WERI-Rb-1 (cell line): ENCODE measurements at regions not wholly inside any gene's neighbourhood (a gene's known extent, or its start where the extent isn't known, plus 50 kb on each side); places are given as distances from the start of the nearest gene placed in this dataset.

ENCODE experiments used
- DNase-seq: peaks from one replicate; pipeline ENCODE4 v3.0.0-alpha.2; 2020
- H3K27ac ChIP-seq: fragments of 250-450 bp; sonication (Bioruptor Pico); 2 replicates; pipeline ENCODE4 v1.5.1; 2020; ENCODE audit warnings: mild to moderate bottlenecking, moderate library complexity
- H3K27me3 ChIP-seq: fragments of 250-450 bp; sonication (Bioruptor Pico); 2 replicates; pipeline ENCODE4 v1.5.1; 2021; ENCODE audit warnings: mild to moderate bottlenecking, low read depth, moderate library complexity; ENCODE audit not compliant: insufficient read depth, severe bottlenecking
- H3K36me3 ChIP-seq: fragments of 250-450 bp; sonication (Bioruptor Pico); 2 replicates; pipeline ENCODE4 v1.5.1; 2020; ENCODE audit warnings: mild to moderate bottlenecking, moderate library complexity
- H3K4me3 ChIP-seq: 2 replicates; pipeline ENCODE4 v1.5.1; 2011; ENCODE audit warnings: low read depth, mild to moderate bottlenecking, control low read depth, low read length
- H3K9me3 ChIP-seq: fragments of 250-450 bp; sonication (Bioruptor Pico); 2 replicates; pipeline ENCODE4 v1.5.1; 2021; ENCODE audit warnings: mild to moderate bottlenecking, moderate library complexity; ENCODE audit not compliant: severe bottlenecking
- CTCF ChIP-seq: IDR thresholded peaks from 2 replicates; pipeline ENCODE4 v1.5.1; 2011; ENCODE audit warnings: low read depth, mild to moderate bottlenecking, control low read depth, inconsistent platforms, low read length

GRCh38 chrX:44440006-44440405 is 96.5 kb upstream of the EFHC2 start:
- TF ChIP-seq CTCF = no peak
- H3K36me3 ChIP-seq = no peaks in the 10 kb centered on the region
- no peaks in the 10 kb centered on the region for H3K9me3 ChIP-seq
- no peak for DNase-seq
- peaks cover 4% of the 10 kb centered on the region for H3K27me3 ChIP-seq
- no peak overlapping the region for H3K27ac ChIP-seq
- no peak overlapping the region for H3K4me3 ChIP-seq

GRCh38 chrX:44439242-44439794 is 95.8 kb upstream of the EFHC2 start:
- H3K27me3 ChIP-seq = peaks cover 4% of the 10 kb centered on the region
- DNase-seq = no peak
- H3K36me3 ChIP-seq = no peaks in the 10 kb centered on the region
- no peak overlapping the region for H3K27ac ChIP-seq
- H3K9me3 ChIP-seq = no peaks in the 10 kb centered on the region
- H3K4me3 ChIP-seq = no peak overlapping the region
- TF ChIP-seq CTCF = no peak

GRCh38 chrX:44435047-44435446 is 91.6 kb upstream of the EFHC2 start:
- H3K36me3 ChIP-seq = no peaks in the 10 kb centered on the region
- H3K4me3 ChIP-seq = no peak overlapping the region
- H3K9me3 ChIP-seq = no peaks in the 10 kb centered on the region
- H3K27me3 ChIP-seq = peaks cover 4% of the 10 kb centered on the region
- no peak overlapping the region for H3K27ac ChIP-seq
- DNase-seq = no peak
- no peak for TF ChIP-seq CTCF

- DNase-seq = no peak
- TF ChIP-seq CTCF = no peak
- Histone ChIP-seq H3K27ac (no peak overlapping the region), H3K36me3 (no peaks in the 10 kb centered on the region), H3K27me3 (peaks cover 4% of the 10 kb centered on the region), H3K4me3 (no peak overlapping the region), H3K9me3 (no peaks in the 10 kb centered on the region)
These were observed 90.1 kb upstream of the EFHC2 start for GRCh38 chrX:44433556-44433955.

- DNase-seq = no peak
- no peak for TF ChIP-seq CTCF
- no peaks in the 10 kb centered on the region for H3K36me3 ChIP-seq
- H3K4me3 ChIP-seq = no peak overlapping the region
- H3K27me3 ChIP-seq = peaks cover under 1% of the 10 kb centered on the region
- no peak overlapping the region for H3K27ac ChIP-seq
- no peaks in the 10 kb centered on the region for H3K9me3 ChIP-seq
These were observed 89.2 kb upstream of the EFHC2 start for GRCh38 chrX:44432641-44433040.

- Histone ChIP-seq H3K27ac (no peak overlapping the region), H3K27me3 (no peaks in the 10 kb centered on the region), H3K9me3 (no peaks in the 10 kb centered on the region), H3K4me3 (no peak overlapping the region), H3K36me3 (no peaks in the 10 kb centered on the region)
- no peak for DNase-seq
- no peak for TF ChIP-seq CTCF
These were observed 87.7 kb upstream of the EFHC2 start for GRCh38 chrX:44431194-44431593.
